Mesothelial cell of epicardium (in vitro differentiated cells): ENCODE measurements at regions not wholly inside any gene's neighbourhood (a gene's known extent, or its start where the extent isn't known, plus 50 kb on each side); places are given as distances from the start of the nearest gene placed in this dataset.

Experiments used
- DNase-seq, 2 experiments: peaks; one replicate each; pipeline ENCODE4 v3.0.0; 2021; ENCODE audit warnings: low spot score in 2 of 2; ENCODE audit not compliant: unreplicated experiment in 2 of 2
- H3K27ac Mint-ChIP-seq: 2 replicates; pipeline ENCODE4 v1.8.0; 2021; ENCODE audit warnings: mixed read lengths
- H3K27me3 Mint-ChIP-seq: 2 replicates; pipeline ENCODE4 v1.8.0; 2021; ENCODE audit warnings: low read depth, mixed read lengths
- H3K36me3 Mint-ChIP-seq: 2 replicates; pipeline ENCODE4 v1.8.0; 2021; ENCODE audit warnings: mixed read lengths
- H3K4me1 Mint-ChIP-seq: 2 replicates; pipeline ENCODE4 v1.8.0; 2021; ENCODE audit warnings: mixed read lengths
- H3K4me3 Mint-ChIP-seq: 2 replicates; pipeline ENCODE4 v1.8.0; 2021; ENCODE audit warnings: mild to moderate bottlenecking, moderate library complexity, mixed read lengths
- H3K9me3 Mint-ChIP-seq: 2 replicates; pipeline ENCODE4 v1.8.0; 2021; ENCODE audit warnings: mixed read lengths
- TF ChIP-seq, protein P1 (sequence below): fragments of 200-600 bp; sonication (generic); IDR thresholded peaks from one replicate; pipeline ENCODE4 v1.5.0; 2021; ENCODE audit warnings: antibody characterized with exemption; ENCODE audit not compliant: unreplicated experiment

DNA sequence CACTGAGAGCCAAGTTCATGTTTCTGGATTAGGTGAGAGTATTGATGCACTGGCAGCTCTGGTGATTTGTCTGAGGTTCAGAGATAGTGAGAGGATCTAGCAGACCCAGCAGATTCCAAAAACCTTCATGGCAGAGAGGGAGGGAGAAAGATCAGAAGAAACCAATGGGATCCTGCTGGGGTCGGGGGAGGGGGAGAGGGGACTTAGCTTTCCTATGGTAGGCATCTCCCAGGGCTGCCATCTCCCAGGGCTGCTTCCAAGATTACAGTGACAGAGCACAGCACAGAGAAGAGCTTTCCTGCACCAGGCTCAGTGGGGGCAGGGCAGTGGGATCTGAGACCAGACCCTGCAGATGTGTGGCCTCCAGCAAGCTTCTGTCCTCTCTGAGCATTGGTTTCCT lies 76.8 kb upstream of the GDF10 start:
- no peaks in the 10 kb centered on the region for H3K36me3 Mint-ChIP-seq
- H3K9me3 Mint-ChIP-seq = no peaks in the 10 kb centered on the region
- no peak for DNase-seq
- no peak overlapping the region for H3K27ac Mint-ChIP-seq
- TF ChIP-seq, protein P1, sequence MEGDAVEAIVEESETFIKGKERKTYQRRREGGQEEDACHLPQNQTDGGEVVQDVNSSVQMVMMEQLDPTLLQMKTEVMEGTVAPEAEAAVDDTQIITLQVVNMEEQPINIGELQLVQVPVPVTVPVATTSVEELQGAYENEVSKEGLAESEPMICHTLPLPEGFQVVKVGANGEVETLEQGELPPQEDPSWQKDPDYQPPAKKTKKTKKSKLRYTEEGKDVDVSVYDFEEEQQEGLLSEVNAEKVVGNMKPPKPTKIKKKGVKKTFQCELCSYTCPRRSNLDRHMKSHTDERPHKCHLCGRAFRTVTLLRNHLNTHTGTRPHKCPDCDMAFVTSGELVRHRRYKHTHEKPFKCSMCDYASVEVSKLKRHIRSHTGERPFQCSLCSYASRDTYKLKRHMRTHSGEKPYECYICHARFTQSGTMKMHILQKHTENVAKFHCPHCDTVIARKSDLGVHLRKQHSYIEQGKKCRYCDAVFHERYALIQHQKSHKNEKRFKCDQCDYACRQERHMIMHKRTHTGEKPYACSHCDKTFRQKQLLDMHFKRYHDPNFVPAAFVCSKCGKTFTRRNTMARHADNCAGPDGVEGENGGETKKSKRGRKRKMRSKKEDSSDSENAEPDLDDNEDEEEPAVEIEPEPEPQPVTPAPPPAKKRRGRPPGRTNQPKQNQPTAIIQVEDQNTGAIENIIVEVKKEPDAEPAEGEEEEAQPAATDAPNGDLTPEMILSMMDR = no peak
- H3K4me1 Mint-ChIP-seq = no peaks in the 10 kb centered on the region
- H3K27me3 Mint-ChIP-seq = peaks cover 19% of the 10 kb centered on the region
- no peak overlapping the region for H3K4me3 Mint-ChIP-seq

DNA sequence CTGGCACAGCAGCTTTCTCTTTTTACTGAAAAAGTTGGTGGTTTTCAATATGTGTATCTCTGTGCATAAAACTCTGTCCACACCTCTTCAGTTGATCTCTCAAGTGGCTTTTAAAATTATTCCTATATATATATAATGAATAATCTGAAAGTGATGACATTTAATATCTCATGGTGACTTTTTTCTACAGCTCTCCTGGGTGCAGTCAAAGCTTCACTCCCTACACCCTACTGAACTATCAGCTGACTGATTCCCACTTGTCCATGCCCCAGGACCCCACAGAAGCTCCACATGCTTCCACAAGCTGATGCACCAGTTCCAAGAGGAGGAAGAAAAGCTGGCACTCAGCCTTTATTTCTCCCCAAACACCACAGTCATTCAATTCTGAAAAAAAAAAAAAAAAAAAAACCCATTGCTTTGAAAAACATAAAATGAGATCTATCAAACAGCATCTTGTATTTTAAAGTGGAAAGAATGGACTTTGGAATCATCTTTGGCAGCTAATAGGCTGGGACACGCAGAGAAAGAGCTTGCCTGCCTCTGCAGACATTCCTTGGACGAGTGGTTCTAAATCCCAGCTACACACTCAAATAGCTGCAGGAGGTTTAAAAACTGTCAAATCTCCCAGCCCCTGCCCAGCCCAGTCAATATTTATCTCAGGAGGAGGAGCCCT lies 75.3 kb upstream of the GDF10 start:
- no peak for DNase-seq
- Mint-ChIP-seq H3K4me1 (no peaks in the 10 kb centered on the region), H3K36me3 (no peaks in the 10 kb centered on the region), H3K9me3 (peaks cover 5% of the 10 kb centered on the region), H3K27ac (no peak overlapping the region), H3K4me3 (no peak overlapping the region), H3K27me3 (peaks cover 14% of the 10 kb centered on the region)
- TF ChIP-seq, protein P1 = no peak

DNA sequence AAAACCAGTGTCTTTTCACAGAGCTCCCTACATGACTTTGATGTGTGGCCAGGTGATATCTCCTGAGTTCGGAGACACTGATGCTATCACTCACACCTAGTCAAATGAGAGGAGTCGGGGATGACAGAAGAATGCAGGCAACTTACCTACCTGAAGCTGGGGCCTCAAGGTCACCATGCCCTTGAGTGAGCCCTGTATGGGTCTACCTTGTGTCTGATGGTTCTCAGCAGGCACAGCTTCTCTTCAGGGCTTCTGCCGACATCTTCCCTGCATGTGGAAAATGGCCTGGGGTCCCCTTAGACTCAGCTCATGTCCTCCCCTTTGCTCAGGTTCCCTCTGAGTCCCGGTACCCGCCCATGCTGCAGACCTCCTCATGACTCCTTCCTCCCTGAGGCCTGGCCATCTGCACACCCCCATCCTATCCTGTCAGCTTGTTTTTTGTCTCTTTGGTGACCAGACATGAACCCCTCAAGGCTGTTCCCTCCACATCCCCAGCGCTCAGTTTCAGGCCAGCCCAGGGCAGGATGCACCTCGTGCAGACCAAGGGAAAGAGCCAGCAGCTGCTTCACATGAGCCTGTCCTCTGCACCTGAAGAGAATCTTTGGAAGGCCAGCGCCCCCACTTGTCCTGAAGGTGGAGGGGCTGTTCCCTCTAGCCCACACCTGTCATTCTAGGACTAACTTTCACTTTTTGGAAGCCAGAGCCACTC lies 74.6 kb upstream of the GDF10 start:
- Mint-ChIP-seq H3K4me1 (no peaks in the 10 kb centered on the region), H3K36me3 (no peaks in the 10 kb centered on the region), H3K4me3 (no peak overlapping the region), H3K27me3 (peaks cover 18% of the 10 kb centered on the region), H3K9me3 (peaks cover 5% of the 10 kb centered on the region), H3K27ac (no peak overlapping the region)
- DNase-seq = no peak
- TF ChIP-seq, protein P1 = no peak

DNA sequence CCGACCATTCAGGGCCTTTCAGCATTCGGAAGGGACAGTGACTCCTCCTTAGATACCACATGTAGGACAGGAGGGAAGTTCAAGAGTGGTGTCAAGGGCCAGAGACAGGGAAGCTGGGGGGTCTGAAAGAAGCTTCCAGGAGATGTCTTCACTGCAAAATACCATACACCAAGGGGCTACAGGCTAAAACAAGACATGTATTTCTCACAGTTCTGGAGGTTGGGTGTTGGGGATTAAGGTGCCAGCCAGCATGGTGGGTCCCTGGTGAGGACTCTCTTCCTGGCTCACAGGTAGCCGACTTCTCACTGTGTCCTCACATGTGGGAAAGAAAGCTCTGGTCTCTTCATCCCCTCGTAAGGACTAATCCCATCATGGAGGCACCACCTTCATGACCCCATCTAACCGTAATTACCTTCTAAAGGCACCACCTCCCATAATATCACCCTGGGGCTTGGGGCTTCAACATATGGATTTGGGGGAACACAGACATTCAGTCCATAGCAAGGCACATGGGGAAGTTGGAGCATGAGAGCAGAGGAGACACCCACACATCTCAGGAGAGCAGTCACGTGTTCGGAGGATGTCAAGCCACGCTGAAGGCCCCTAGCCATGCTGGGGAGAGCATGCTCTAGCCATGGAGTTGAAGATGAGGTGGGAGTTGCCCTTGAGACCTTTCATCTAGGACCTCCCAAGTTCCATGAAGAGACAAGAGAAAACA lies 73.9 kb upstream of the GDF10 start:
- Mint-ChIP-seq H3K36me3 (no peaks in the 10 kb centered on the region), H3K9me3 (peaks cover 5% of the 10 kb centered on the region), H3K4me1 (no peaks in the 10 kb centered on the region), H3K4me3 (no peak overlapping the region), H3K27me3 (peaks cover 21% of the 10 kb centered on the region), H3K27ac (no peak overlapping the region)
- DNase-seq = no peak
- TF ChIP-seq, protein P1 = no peak

DNA sequence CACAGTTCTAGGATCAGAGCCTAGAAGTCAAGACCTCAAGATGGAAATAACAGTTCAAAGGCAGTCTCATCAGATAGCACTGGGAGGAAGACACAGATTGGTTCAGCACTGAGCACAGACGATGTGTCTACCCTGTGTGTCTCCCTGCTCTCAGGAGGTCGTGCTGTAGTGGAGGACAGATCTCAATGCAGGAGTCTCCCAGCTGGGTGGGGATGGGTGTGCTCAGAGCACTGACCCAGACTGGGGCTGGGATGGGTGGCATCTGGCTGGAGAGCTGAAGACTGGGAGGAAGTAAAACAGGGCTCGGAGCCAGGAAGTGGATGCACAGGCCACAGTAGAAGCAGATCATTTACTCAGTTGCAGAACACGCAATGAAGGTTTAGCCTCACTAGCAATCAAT lies 69.5 kb upstream of the GDF10 start:
- Mint-ChIP-seq H3K27ac (no peak overlapping the region), H3K4me1 (no peaks in the 10 kb centered on the region), H3K27me3 (peaks cover 15% of the 10 kb centered on the region), H3K4me3 (no peak overlapping the region), H3K36me3 (no peaks in the 10 kb centered on the region), H3K9me3 (peaks cover 5% of the 10 kb centered on the region)
- DNase-seq = no peak
- TF ChIP-seq, protein P1 = no peak
